ENCODE measurements at regions not wholly inside any gene's neighbourhood (a gene's known extent, or its start where the extent isn't known, plus 50 kb on each side); places are given as distances from the start of the nearest gene placed in this dataset.

- no peak overlapping the region for H3K27ac ChIP-seq (ENCODE audit: low read length)
- H3K36me3 ChIP-seq (ENCODE audit: insufficient read depth, low read length): no peaks in the 10 kb centered on the region
- no peaks in the 10 kb centered on the region for H3K9me2 ChIP-seq (replicated peaks; ENCODE audit: insufficient read depth, low read length)
- no peak overlapping the region for H3K4me3 ChIP-seq (ENCODE audit: low read length)
- H3K4me2 ChIP-seq (ENCODE audit: low read depth, low read length, poor library complexity, severe bottlenecking): no peak overlapping the region
- H3K9me3 ChIP-seq (ENCODE audit: low read length): no peaks in the 10 kb centered on the region; the same call in 1 of the 2 replicates
- H4K20me1 ChIP-seq (ENCODE audit: insufficient read depth, low read depth, low read length): no peaks in the 10 kb centered on the region
- no peaks in the 10 kb centered on the region for H3K79me2 ChIP-seq (ENCODE audit: low read length)
- no peak overlapping the region for H3K9ac ChIP-seq (ENCODE audit: low read length)
- no peak overlapping the region for H2AFZ ChIP-seq (ENCODE audit: low read length)
- no peaks in the 10 kb centered on the region for H3K27me3 ChIP-seq (ENCODE audit: low read length)
- DNase-seq: no peak
- no peaks in the 10 kb centered on the region for H3K4me1 ChIP-seq (ENCODE audit: low read length)
Measured at GRCh38 chr6:114863610-114864009, 520.8 kb upstream of the HS3ST5 start.

GRCh38 chr6:114862819-114863218 is 520.0 kb upstream of the HS3ST5 start:
- Histone ChIP-seq H3K36me3 (ENCODE audit: insufficient read depth, low read length) (no peaks in the 10 kb centered on the region), H3K4me1 (ENCODE audit: low read length) (no peaks in the 10 kb centered on the region), H3K9me2 (replicated peaks; ENCODE audit: insufficient read depth, low read length) (no peaks in the 10 kb centered on the region), H2AFZ (ENCODE audit: low read length) (no peak overlapping the region), H3K9ac (ENCODE audit: low read length) (no peak overlapping the region), H3K4me3 (ENCODE audit: low read length) (no peak overlapping the region), H3K79me2 (ENCODE audit: low read length) (no peaks in the 10 kb centered on the region), H3K9me3 (ENCODE audit: low read length) (no peaks in the 10 kb centered on the region; the same call in 1 of the 2 replicates), H3K27me3 (ENCODE audit: low read length) (no peaks in the 10 kb centered on the region), H3K27ac (ENCODE audit: low read length) (no peak overlapping the region), H3K4me2 (ENCODE audit: low read depth, low read length, poor library complexity, severe bottlenecking) (no peak overlapping the region), H4K20me1 (ENCODE audit: insufficient read depth, low read depth, low read length) (no peaks in the 10 kb centered on the region)
- no peak for DNase-seq

- Histone ChIP-seq H3K4me3 (ENCODE audit: low read length) (no peak overlapping the region), H3K9me2 (replicated peaks; ENCODE audit: insufficient read depth, low read length) (no peaks in the 10 kb centered on the region), H3K4me1 (ENCODE audit: low read length) (no peaks in the 10 kb centered on the region), H3K9me3 (ENCODE audit: low read length) (no peaks in the 10 kb centered on the region), H3K4me2 (ENCODE audit: low read depth, low read length, poor library complexity, severe bottlenecking) (no peak overlapping the region), H3K9ac (ENCODE audit: low read length) (no peak overlapping the region), H2AFZ (ENCODE audit: low read length) (no peak overlapping the region), H4K20me1 (ENCODE audit: insufficient read depth, low read depth, low read length) (no peaks in the 10 kb centered on the region), H3K79me2 (ENCODE audit: low read length) (no peaks in the 10 kb centered on the region), H3K27ac (ENCODE audit: low read length) (no peak overlapping the region), H3K36me3 (ENCODE audit: insufficient read depth, low read length) (no peaks in the 10 kb centered on the region), H3K27me3 (ENCODE audit: low read length) (no peaks in the 10 kb centered on the region)
- no peak for DNase-seq
Measured at GRCh38 chr6:114862064-114862463, 519.2 kb upstream of the HS3ST5 start.

GRCh38 chr6:114844359-114844758 is 501.5 kb upstream of the HS3ST5 start:
- H3K36me3 ChIP-seq (ENCODE audit: insufficient read depth, low read length): no peaks in the 10 kb centered on the region
- no peak for DNase-seq
- no peaks in the 10 kb centered on the region for H4K20me1 ChIP-seq (ENCODE audit: insufficient read depth, low read depth, low read length)
- no peak overlapping the region for H3K27ac ChIP-seq (ENCODE audit: low read length)
- H3K4me3 ChIP-seq (ENCODE audit: low read length): no peak overlapping the region
- no peak overlapping the region for H3K4me2 ChIP-seq (ENCODE audit: low read depth, low read length, poor library complexity, severe bottlenecking)
- no peak overlapping the region for H2AFZ ChIP-seq (ENCODE audit: low read length)
- no peaks in the 10 kb centered on the region for H3K9me2 ChIP-seq (replicated peaks; ENCODE audit: insufficient read depth, low read length)
- H3K4me1 ChIP-seq (ENCODE audit: low read length): no peaks in the 10 kb centered on the region
- peaks cover 4% of the 10 kb centered on the region for H3K9me3 ChIP-seq (ENCODE audit: low read length)
- no peak overlapping the region for H3K9ac ChIP-seq (ENCODE audit: low read length)
- no peaks in the 10 kb centered on the region for H3K79me2 ChIP-seq (ENCODE audit: low read length)
- H3K27me3 ChIP-seq (ENCODE audit: low read length): no peaks in the 10 kb centered on the region

- Histone ChIP-seq H3K9ac (ENCODE audit: low read length) (no peak overlapping the region), H4K20me1 (ENCODE audit: insufficient read depth, low read depth, low read length) (no peaks in the 10 kb centered on the region), H3K9me3 (ENCODE audit: low read length) (peaks cover 8% of the 10 kb centered on the region; the same call in 1 of the 2 replicates), H3K36me3 (ENCODE audit: insufficient read depth, low read length) (no peaks in the 10 kb centered on the region), H3K4me1 (ENCODE audit: low read length) (no peaks in the 10 kb centered on the region), H3K79me2 (ENCODE audit: low read length) (no peaks in the 10 kb centered on the region), H3K9me2 (replicated peaks; ENCODE audit: insufficient read depth, low read length) (no peaks in the 10 kb centered on the region), H3K27me3 (ENCODE audit: low read length) (no peaks in the 10 kb centered on the region), H3K27ac (ENCODE audit: low read length) (no peak overlapping the region), H3K4me3 (ENCODE audit: low read length) (no peak overlapping the region), H3K4me2 (ENCODE audit: low read depth, low read length, poor library complexity, severe bottlenecking) (no peak overlapping the region), H2AFZ (ENCODE audit: low read length) (no peak overlapping the region)
- no peak for DNase-seq
Measured at GRCh38 chr6:114839019-114839418, 496.2 kb upstream of the HS3ST5 start.

- H3K27me3 ChIP-seq (ENCODE audit: low read length): no peaks in the 10 kb centered on the region
- H3K4me1 ChIP-seq (ENCODE audit: low read length): no peaks in the 10 kb centered on the region
- H3K79me2 ChIP-seq (ENCODE audit: low read length): no peaks in the 10 kb centered on the region
- no peaks in the 10 kb centered on the region for H3K9me2 ChIP-seq (replicated peaks; ENCODE audit: insufficient read depth, low read length)
- H3K36me3 ChIP-seq (ENCODE audit: insufficient read depth, low read length): no peaks in the 10 kb centered on the region
- H3K4me2 ChIP-seq (ENCODE audit: low read depth, low read length, poor library complexity, severe bottlenecking): no peak overlapping the region
- no peak overlapping the region for H2AFZ ChIP-seq (ENCODE audit: low read length)
- DNase-seq: no peak
- H3K9ac ChIP-seq (ENCODE audit: low read length): no peak overlapping the region
- no peak overlapping the region for H3K27ac ChIP-seq (ENCODE audit: low read length)
- H3K4me3 ChIP-seq (ENCODE audit: low read length): no peak overlapping the region
- H4K20me1 ChIP-seq (ENCODE audit: insufficient read depth, low read depth, low read length): no peaks in the 10 kb centered on the region
- peaks cover 11% of the 10 kb centered on the region for H3K9me3 ChIP-seq (ENCODE audit: low read length)
Measured at GRCh38 chr6:114833211-114833610, 490.4 kb upstream of the HS3ST5 start.

- Histone ChIP-seq H3K4me2 (ENCODE audit: low read depth, low read length, poor library complexity, severe bottlenecking) (no peak overlapping the region), H3K4me3 (ENCODE audit: low read length) (no peak overlapping the region)
Measured at GRCh38 chr6:114830515-114830914, 487.7 kb upstream of the HS3ST5 start.

GRCh38 chr6:114827135-114827534 is 484.3 kb upstream of the HS3ST5 start:
- no peaks in the 10 kb centered on the region for H3K9me2 ChIP-seq (replicated peaks; ENCODE audit: insufficient read depth, low read length)
- H2AFZ ChIP-seq (ENCODE audit: low read length): no peak overlapping the region
- no peaks in the 10 kb centered on the region for H3K4me1 ChIP-seq (ENCODE audit: low read length)
- peaks cover 14% of the 10 kb centered on the region; the same call in 1 of the 2 replicates for H3K9me3 ChIP-seq (ENCODE audit: low read length)
- H3K27me3 ChIP-seq (ENCODE audit: low read length): no peaks in the 10 kb centered on the region
- no peaks in the 10 kb centered on the region for H3K79me2 ChIP-seq (ENCODE audit: low read length)
- no peak for DNase-seq
- no peak overlapping the region for H3K4me3 ChIP-seq (ENCODE audit: low read length)
- H3K4me2 ChIP-seq (ENCODE audit: low read depth, low read length, poor library complexity, severe bottlenecking): no peak overlapping the region
- H3K27ac ChIP-seq (ENCODE audit: low read length): no peak overlapping the region
- no peak overlapping the region for H3K9ac ChIP-seq (ENCODE audit: low read length)
- no peaks in the 10 kb centered on the region for H4K20me1 ChIP-seq (ENCODE audit: insufficient read depth, low read depth, low read length)
- H3K36me3 ChIP-seq (ENCODE audit: insufficient read depth, low read length): no peaks in the 10 kb centered on the region

More at GRCh38 chr6:114830515-114830914, 487.7 kb upstream of the HS3ST5 start:
- Histone ChIP-seq H3K9me2 (replicated peaks; ENCODE audit: insufficient read depth, low read length) (no peaks in the 10 kb centered on the region), H4K20me1 (ENCODE audit: insufficient read depth, low read depth, low read length) (no peaks in the 10 kb centered on the region), H3K9me3 (ENCODE audit: low read length) (peaks cover 14% of the 10 kb centered on the region), H3K79me2 (ENCODE audit: low read length) (no peaks in the 10 kb centered on the region), H2AFZ (ENCODE audit: low read length) (no peak overlapping the region), H3K27ac (ENCODE audit: low read length) (no peak overlapping the region), H3K36me3 (ENCODE audit: insufficient read depth, low read length) (no peaks in the 10 kb centered on the region), H3K27me3 (ENCODE audit: low read length) (no peaks in the 10 kb centered on the region), H3K9ac (ENCODE audit: low read length) (no peak overlapping the region), H3K4me1 (ENCODE audit: low read length) (no peaks in the 10 kb centered on the region)
- no peak for DNase-seq

- Histone ChIP-seq H3K79me2 (ENCODE audit: low read length) (no peaks in the 10 kb centered on the region), H2AFZ (ENCODE audit: low read length) (no peak overlapping the region), H3K4me1 (ENCODE audit: low read length) (no peaks in the 10 kb centered on the region), H4K20me1 (ENCODE audit: insufficient read depth, low read depth, low read length) (no peaks in the 10 kb centered on the region), H3K4me3 (ENCODE audit: low read length) (no peak overlapping the region), H3K9me3 (ENCODE audit: low read length) (peaks cover 14% of the 10 kb centered on the region), H3K27ac (ENCODE audit: low read length) (no peak overlapping the region), H3K27me3 (ENCODE audit: low read length) (no peaks in the 10 kb centered on the region), H3K36me3 (ENCODE audit: insufficient read depth, low read length) (no peaks in the 10 kb centered on the region), H3K4me2 (ENCODE audit: low read depth, low read length, poor library complexity, severe bottlenecking) (no peak overlapping the region), H3K9ac (ENCODE audit: low read length) (no peak overlapping the region), H3K9me2 (replicated peaks; ENCODE audit: insufficient read depth, low read length) (no peaks in the 10 kb centered on the region)
- DNase-seq: no peak
Measured at GRCh38 chr6:114824409-114824808, 481.6 kb upstream of the HS3ST5 start.

All from Karpas-422 (cell line).